Keratinocyte (primary cell): ENCODE measurements at regions not wholly inside any gene's neighbourhood (a gene's known extent, or its start where the extent isn't known, plus 50 kb on each side); places are given as distances from the start of the nearest gene placed in this dataset.

Source experiments
- DNase-seq: peaks from one replicate; pipeline ENCODE4 v3.0.0-alpha.2; 2011; ENCODE audit warnings: low read depth, missing footprints, low spot score
- FAIRE-seq: peaks from 2 replicates; lab custom pipeline; 2011; peaks lifted over from hg19 to GRCh38; lab: Jason Lieb, UNC
- H2AFZ ChIP-seq: 2 replicates; pipeline ENCODE4 v1.6.0; 2012; ENCODE audit warnings: low read length, control low read depth, inconsistent platforms; ENCODE audit not compliant: control insufficient read depth
- H3K27ac ChIP-seq: 2 replicates; pipeline ENCODE4 v1.5.1; 2011; ENCODE audit warnings: low read length; ENCODE audit not compliant: control insufficient read depth, insufficient read depth
- H3K27me3 ChIP-seq: 3 replicates; pipeline ENCODE4 v1.6.0; 2011; ENCODE audit warnings: low read length; ENCODE audit not compliant: control insufficient read depth, insufficient read depth; ENCODE audit errors: extremely low read depth
- H3K36me3 ChIP-seq, 2 experiments: 2 replicates in 1 of 2; 3 replicates in 1 of 2; pipeline ENCODE4 v1.5.1; 2011; ENCODE audit warnings: low read length in 2 of 2, mild to moderate bottlenecking in 1 of 2; ENCODE audit not compliant: control insufficient read depth in 2 of 2, insufficient read depth in 2 of 2; ENCODE audit errors: extremely low read depth in 1 of 2
- H3K4me1 ChIP-seq: 3 replicates; pipeline ENCODE4 v1.5.1; 2011; ENCODE audit warnings: low read length; ENCODE audit not compliant: control insufficient read depth, insufficient read depth; ENCODE audit errors: extremely low read depth
- H3K4me2 ChIP-seq: 3 replicates; pipeline ENCODE4 v1.6.0; 2011; ENCODE audit warnings: low read depth, low read length; ENCODE audit not compliant: control insufficient read depth, insufficient read depth; ENCODE audit errors: extremely low read depth
- H3K4me3 ChIP-seq, 3 experiments: fragments of 200-600 bp in 1 of 3; sonication (generic) in 1 of 3; 2 replicates in 2 of 3; 3 replicates in 1 of 3; pipeline ENCODE4 v1.5.1; 2011 to 2016; ENCODE audit warnings: low read length in 3 of 3, mild to moderate bottlenecking in 3 of 3, control low read depth in 2 of 3, inconsistent platforms in 1 of 3, low read depth in 1 of 3, mixed read lengths in 1 of 3, mixed run types in 1 of 3, moderate library complexity in 1 of 3; ENCODE audit not compliant: control insufficient read depth in 2 of 3, insufficient read depth in 2 of 3; ENCODE audit errors: extremely low read depth in 1 of 3
- H3K79me2 ChIP-seq: 2 replicates; pipeline ENCODE4 v1.6.0; 2012; ENCODE audit warnings: low read length; ENCODE audit not compliant: control insufficient read depth, insufficient read depth
- H3K9ac ChIP-seq: 3 replicates; pipeline ENCODE4 v1.6.0; 2011; ENCODE audit warnings: low read length; ENCODE audit not compliant: control insufficient read depth, insufficient read depth; ENCODE audit errors: extremely low read depth
- H3K9me1 ChIP-seq: 3 replicates; pipeline ENCODE4 v1.6.0; 2011; ENCODE audit warnings: low read length; ENCODE audit not compliant: control insufficient read depth, insufficient read depth; ENCODE audit errors: extremely low read depth
- H3K9me3 ChIP-seq: 2 replicates; pipeline ENCODE4 v1.5.1; 2012; ENCODE audit warnings: low read depth, low read length; ENCODE audit not compliant: control insufficient read depth
- H4K20me1 ChIP-seq: 3 replicates; pipeline ENCODE4 v1.6.0; 2011; ENCODE audit warnings: low read length; ENCODE audit not compliant: control insufficient read depth, insufficient read depth; ENCODE audit errors: extremely low read depth
- CTCF ChIP-seq, 3 experiments: IDR thresholded peaks in 1 of 3; conservative IDR thresholded peaks in 1 of 3; optimal IDR thresholded peaks in 1 of 3; 2 replicates in 2 of 3; 3 replicates in 1 of 3; pipeline versions ENCODE3 to v1.5.1; 2011; ENCODE audit warnings: low read length in 3 of 3, mild to moderate bottlenecking in 3 of 3, moderate library complexity in 2 of 3, control low read depth in 1 of 3, inconsistent platforms in 1 of 3; ENCODE audit not compliant: insufficient read depth in 2 of 3; ENCODE audit errors: extremely low read depth in 1 of 3
- EZH2 ChIP-seq: IDR thresholded peaks from one replicate; pipeline ENCODE4 v1.6.1; 2012; ENCODE audit warnings: inconsistent platforms, mild to moderate bottlenecking, low read length, moderate library complexity
- dilution Hi-C: fragments of 300-500 bp; cut with MboI; formaldehyde crosslinking; loops from one replicate; pipeline ENCODE4 v1.7.0; 2020; ENCODE audit warnings: low sequenced_read_pairs; ENCODE audit not compliant: extremely low pct_ligation_motif_present

GRCh38 chr15:98167722-98168268 is 207.3 kb downstream of the ARRDC4 start:
- Histone ChIP-seq H3K36me3 (no peaks in the 10 kb centered on the region), H3K27ac (no peak overlapping the region), H4K20me1 (no peaks in the 10 kb centered on the region), H3K4me3 (no peak overlapping the region), H3K4me2 (no peak overlapping the region), H3K9me1 (no peaks in the 10 kb centered on the region), H2AFZ (no peak overlapping the region), H3K27me3 (no peaks in the 10 kb centered on the region), H3K9me3 (peaks cover 5% of the 10 kb centered on the region), H3K9ac (no peak overlapping the region), H3K79me2 (no peaks in the 10 kb centered on the region), H3K4me1 (peaks cover 26% of the 10 kb centered on the region)
- no peak for TF ChIP-seq CTCF (optimal IDR thresholded peaks at IDR 0.05 in 1 of 3, IDR thresholded peaks at IDR 0.05 in 1 of 3, conservative IDR thresholded peaks at IDR 0.05 in 1 of 3; ENCODE audit: extremely low read depth in 1 of 3, insufficient read depth in 2 of 3, low read length in 3 of 3)
- TF ChIP-seq EZH2, result no peak
- FAIRE-seq (no peak), DNase-seq (no peak)
- dilution Hi-C loops, result no loop called here

GRCh38 chr15:98169551-98169950 is 209.0 kb downstream of the ARRDC4 start:
- Histone ChIP-seq H3K4me1 (peaks cover 21% of the 10 kb centered on the region), H3K9me1 (no peaks in the 10 kb centered on the region), H3K4me2 (no peak overlapping the region), H3K79me2 (no peaks in the 10 kb centered on the region), H3K4me3 (no peak overlapping the region), H3K9me3 (no peaks in the 10 kb centered on the region), H3K9ac (no peak overlapping the region), H3K27ac (no peak overlapping the region), H3K27me3 (no peaks in the 10 kb centered on the region), H3K36me3 (no peaks in the 10 kb centered on the region), H4K20me1 (no peaks in the 10 kb centered on the region), H2AFZ (no peak overlapping the region)
- no peak for DNase-seq
- FAIRE-seq, result no peak
- TF ChIP-seq EZH2 (no peak), CTCF (optimal IDR thresholded peaks at IDR 0.05 in 1 of 3, IDR thresholded peaks at IDR 0.05 in 1 of 3, conservative IDR thresholded peaks at IDR 0.05 in 1 of 3; ENCODE audit: extremely low read depth in 1 of 3, insufficient read depth in 2 of 3, low read length in 3 of 3) (no peak)
- dilution Hi-C loops, result no loop called here
